ENCODE measurements at regions not wholly inside any gene's neighbourhood (a gene's known extent, or its start where the extent isn't known, plus 50 kb on each side); places are given as distances from the start of the nearest gene placed in this dataset.

GRCh38 chr5:10106806-10107205 is 142.9 kb downstream of the ATPSCKMT start:
- no peak for TF ChIP-seq CTCF (IDR thresholded peaks at IDR 0.05)
- TF ChIP-seq POLR2A (IDR thresholded peaks at IDR 0.05), result no peak
- no peak for TF ChIP-seq EP300 (IDR thresholded peaks at IDR 0.05)
